ENCODE measurements at regions not wholly inside any gene's neighbourhood (a gene's known extent, or its start where the extent isn't known, plus 50 kb on each side); places are given as distances from the start of the nearest gene placed in this dataset.
A peak's percentile ranks its signal among the peaks of the same experiment; 100 is the strongest.

DNA sequence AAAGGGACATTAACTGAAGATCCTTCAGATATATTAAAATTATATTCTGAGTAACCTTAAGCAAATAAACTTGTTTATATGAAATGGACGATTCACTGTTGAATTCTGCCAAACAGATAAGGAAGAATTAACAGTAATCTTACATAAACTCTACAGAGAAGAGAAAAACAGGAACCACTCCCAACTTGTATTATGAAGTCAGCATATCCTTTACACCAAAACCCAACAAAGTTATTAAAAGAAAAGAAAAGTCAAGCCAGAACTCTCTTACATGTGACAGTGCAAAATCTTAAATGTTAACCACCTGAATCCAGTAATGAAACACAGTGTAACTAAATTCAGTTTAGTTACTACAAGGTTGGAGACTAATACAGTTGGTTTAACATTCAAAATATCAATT lies 185.8 kb downstream of the DEPDC1B start:
- RAD21 ChIA-PET (ENCODE audit: unreplicated experiment) = interaction anchor here (3.1 kb wide), 1 partner anchor 10 kb away, joined by 17 read pairs; no protein-coding TSS in a partner anchor
- peaks cover 24% of the 10 kb centered on the region for H3K4me1 ChIP-seq (ENCODE audit: control insufficient read depth, insufficient read depth, low read length)
- peaks cover 0 to 2% of the 10 kb centered on the region in 2 experiments; a peak in 1 of 4 replicates for H3K36me3 ChIP-seq (ENCODE audit: control insufficient read depth in 2 of 2, insufficient read depth in 2 of 2, low read length in 1 of 2)
- POLR2A ChIA-PET = no interaction called here
- H2AFZ ChIP-seq (ENCODE audit: control insufficient read depth, low read depth, low read length) = no peak overlapping the region
- BruUV-seq (replicated peaks) = no TSS peak
- no peak overlapping the region for H3K27ac ChIP-seq (ENCODE audit: control insufficient read depth, insufficient read depth)
- no peak for DNase-seq (ENCODE audit: low read depth, low spot score)
- H3K9me3 ChIP-seq (replicated peaks; ENCODE audit: control insufficient read depth, insufficient read depth, low read length) = peaks cover 7% of the 10 kb centered on the region; the same call in 1 of the 3 replicates
- no peak overlapping the region for H3K4me3 ChIP-seq
- in situ Hi-C loops (cut with MboI) = no loop called here
- FAIRE-seq = peak; percentile 18
- SMC1A ChIA-PET (ENCODE audit: uncharacterized antibody, unreplicated experiment) = interaction anchor here (1.2 kb wide), 1 partner anchor 10 kb away, joined by 3 read pairs; no protein-coding TSS in a partner anchor
- TF ChIP-seq CBX5 (IDR thresholded peaks at IDR 0.05; ENCODE audit: low read depth) = 0 out of 2 replicates have a peak, but pooled peaks have one; percentile 41
- peak; percentile 38; the same call in 1 of the 2 replicates for TF ChIP-seq RUNX3 (IDR thresholded peaks at IDR 0.05; ENCODE audit: low read length)
- TF ChIP-seq, protein P1, sequence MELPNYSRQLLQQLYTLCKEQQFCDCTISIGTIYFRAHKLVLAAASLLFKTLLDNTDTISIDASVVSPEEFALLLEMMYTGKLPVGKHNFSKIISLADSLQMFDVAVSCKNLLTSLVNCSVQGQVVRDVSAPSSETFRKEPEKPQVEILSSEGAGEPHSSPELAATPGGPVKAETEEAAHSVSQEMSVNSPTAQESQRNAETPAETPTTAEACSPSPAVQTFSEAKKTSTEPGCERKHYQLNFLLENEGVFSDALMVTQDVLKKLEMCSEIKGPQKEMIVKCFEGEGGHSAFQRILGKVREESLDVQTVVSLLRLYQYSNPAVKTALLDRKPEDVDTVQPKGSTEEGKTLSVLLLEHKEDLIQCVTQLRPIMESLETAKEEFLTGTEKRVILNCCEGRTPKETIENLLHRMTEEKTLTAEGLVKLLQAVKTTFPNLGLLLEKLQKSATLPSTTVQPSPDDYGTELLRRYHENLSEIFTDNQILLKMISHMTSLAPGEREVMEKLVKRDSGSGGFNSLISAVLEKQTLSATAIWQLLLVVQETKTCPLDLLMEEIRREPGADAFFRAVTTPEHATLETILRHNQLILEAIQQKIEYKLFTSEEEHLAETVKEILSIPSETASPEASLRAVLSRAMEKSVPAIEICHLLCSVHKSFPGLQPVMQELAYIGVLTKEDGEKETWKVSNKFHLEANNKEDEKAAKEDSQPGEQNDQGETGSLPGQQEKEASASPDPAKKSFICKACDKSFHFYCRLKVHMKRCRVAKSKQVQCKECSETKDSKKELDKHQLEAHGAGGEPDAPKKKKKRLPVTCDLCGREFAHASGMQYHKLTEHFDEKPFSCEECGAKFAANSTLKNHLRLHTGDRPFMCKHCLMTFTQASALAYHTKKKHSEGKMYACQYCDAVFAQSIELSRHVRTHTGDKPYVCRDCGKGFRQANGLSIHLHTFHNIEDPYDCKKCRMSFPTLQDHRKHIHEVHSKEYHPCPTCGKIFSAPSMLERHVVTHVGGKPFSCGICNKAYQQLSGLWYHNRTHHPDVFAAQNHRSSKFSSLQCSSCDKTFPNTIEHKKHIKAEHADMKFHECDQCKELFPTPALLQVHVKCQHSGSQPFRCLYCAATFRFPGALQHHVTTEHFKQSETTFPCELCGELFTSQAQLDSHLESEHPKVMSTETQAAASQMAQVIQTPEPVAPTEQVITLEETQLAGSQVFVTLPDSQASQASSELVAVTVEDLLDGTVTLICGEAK (IDR thresholded peaks at IDR 0.05; ENCODE audit: borderline replicate concordance) = no peak
- no peak for TF ChIP-seq TCF7 (IDR thresholded peaks at IDR 0.05; ENCODE audit: borderline replicate concordance)
- peak; percentile 13 to 25; a peak in 2 of 4 replicates for TF ChIP-seq IKZF2 (IDR thresholded peaks at IDR 0.05)
- no peak for TF ChIP-seq E2F4 (IDR thresholded peaks at IDR 0.05; ENCODE audit: low read depth, low read length)
- no peak for TF ChIP-seq ZBED1 (IDR thresholded peaks at IDR 0.05; ENCODE audit: borderline replicate concordance)
- H3K79me2 ChIP-seq (ENCODE audit: control insufficient read depth, insufficient read depth, low read length) = peaks cover 22% of the 10 kb centered on the region
- intact Hi-C loops (cut with micrococcal nuclease; ENCODE audit: unreplicated experiment) = no loop called here
- H3K4me2 ChIP-seq (ENCODE audit: control insufficient read depth, insufficient read depth) = 0 out of 2 replicates have a peak overlapping the region, but pooled peaks have one; percentile 23
- CTCF ChIA-PET = interaction anchor here (0.6 to 1.6 kb wide), 2 partner anchors 9 to 941 kb away, joined by 3 read pairs; no protein-coding TSS in a partner anchor
- no peaks in the 10 kb centered on the region for H4K20me1 ChIP-seq (ENCODE audit: control insufficient read depth, insufficient read depth)
- no peaks in the 10 kb centered on the region for H3K27me3 ChIP-seq (replicated peaks in 1 of 2; ENCODE audit: control insufficient read depth in 2 of 2, insufficient read depth in 2 of 2, low read length in 1 of 2)
- ATAC-seq = peak; percentile 50
- H3K9ac ChIP-seq (ENCODE audit: control insufficient read depth, insufficient read depth, low read length) = no peak overlapping the region
- 0% methylated on average over 1 of the region's 1 CpG for WGBS (ENCODE audit: insufficient coverage, insufficient replicate concordance, low lambda C conversion rate, missing lambda C conversion rate)
